ENCODE measurements at regions not wholly inside any gene's neighbourhood (a gene's known extent, or its start where the extent isn't known, plus 50 kb on each side); places are given as distances from the start of the nearest gene placed in this dataset.
"Not testable (repeated sequence)": the region's sequence is repeated elsewhere in the genome, so short reads cannot be mapped to it uniquely, and the experiment has no call there.

DNA sequence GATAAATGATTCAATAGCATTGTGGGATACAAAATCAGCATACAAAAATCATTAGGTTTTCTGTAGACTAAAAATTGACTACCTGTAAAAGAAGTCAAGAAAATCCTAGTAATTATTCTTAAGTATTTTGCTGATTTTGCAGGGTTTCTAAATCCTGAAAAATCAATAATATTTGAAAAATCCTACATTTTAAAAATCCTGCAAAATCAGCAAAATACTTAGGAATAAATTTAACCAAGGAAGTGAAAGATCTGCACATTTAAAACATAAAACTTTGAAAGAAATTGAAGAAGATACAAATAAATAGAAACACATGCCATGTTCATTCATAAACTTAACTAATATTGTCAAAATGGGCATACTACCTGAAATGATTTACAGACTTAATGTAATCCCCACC, 517.7 kb downstream of the RERGL start:
- H3K27ac ChIP-seq (replicated peaks in 1 of 4): no peak overlapping the region
- no peaks in the 10 kb centered on the region for H3K36me3 ChIP-seq
- no peaks in the 10 kb centered on the region for H3K4me1 ChIP-seq
- DNase-seq (ENCODE audit: extremely low spot score): no peak
- H3K4me3 ChIP-seq: no peak overlapping the region
- TF ChIP-seq, protein P1, sequence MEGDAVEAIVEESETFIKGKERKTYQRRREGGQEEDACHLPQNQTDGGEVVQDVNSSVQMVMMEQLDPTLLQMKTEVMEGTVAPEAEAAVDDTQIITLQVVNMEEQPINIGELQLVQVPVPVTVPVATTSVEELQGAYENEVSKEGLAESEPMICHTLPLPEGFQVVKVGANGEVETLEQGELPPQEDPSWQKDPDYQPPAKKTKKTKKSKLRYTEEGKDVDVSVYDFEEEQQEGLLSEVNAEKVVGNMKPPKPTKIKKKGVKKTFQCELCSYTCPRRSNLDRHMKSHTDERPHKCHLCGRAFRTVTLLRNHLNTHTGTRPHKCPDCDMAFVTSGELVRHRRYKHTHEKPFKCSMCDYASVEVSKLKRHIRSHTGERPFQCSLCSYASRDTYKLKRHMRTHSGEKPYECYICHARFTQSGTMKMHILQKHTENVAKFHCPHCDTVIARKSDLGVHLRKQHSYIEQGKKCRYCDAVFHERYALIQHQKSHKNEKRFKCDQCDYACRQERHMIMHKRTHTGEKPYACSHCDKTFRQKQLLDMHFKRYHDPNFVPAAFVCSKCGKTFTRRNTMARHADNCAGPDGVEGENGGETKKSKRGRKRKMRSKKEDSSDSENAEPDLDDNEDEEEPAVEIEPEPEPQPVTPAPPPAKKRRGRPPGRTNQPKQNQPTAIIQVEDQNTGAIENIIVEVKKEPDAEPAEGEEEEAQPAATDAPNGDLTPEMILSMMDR (IDR thresholded peaks at IDR 0.05): no peak
- no peak for TF ChIP-seq EP300 (IDR thresholded peaks at IDR 0.05)
- no peak for TF ChIP-seq POLR2A (IDR thresholded peaks at IDR 0.05; ENCODE audit: low read depth)
- TF ChIP-seq POLR2AphosphoS5 (IDR thresholded peaks at IDR 0.05): no peak
- intact Hi-C loops (cut with DNase I): no loop called here
- no peaks in the 10 kb centered on the region for H3K9me3 ChIP-seq
- H3K27me3 ChIP-seq: no peaks in the 10 kb centered on the region

DNA sequence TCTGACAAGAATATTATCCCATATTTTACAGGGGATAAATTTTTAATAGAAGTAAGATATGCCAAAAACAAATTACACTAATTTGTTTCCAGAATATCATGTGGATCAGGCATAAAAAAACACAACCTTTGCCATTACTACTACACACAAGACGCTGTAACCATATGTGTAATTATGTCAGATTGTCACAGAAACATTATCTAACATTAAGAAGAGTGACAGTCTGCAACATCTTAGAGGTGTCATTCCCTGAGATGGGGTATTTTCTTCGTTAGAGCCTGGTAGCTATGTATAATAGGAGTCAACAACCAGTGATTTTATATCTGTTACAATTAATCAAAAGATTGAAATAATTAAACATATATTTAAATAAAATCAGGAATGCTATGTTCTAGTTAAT, 518.9 kb downstream of the RERGL start:
- WGBS: 63% methylated on average over 2 of the region's 2 CpGs
- H3K27ac ChIP-seq (replicated peaks in 1 of 4): no peak overlapping the region
- H3K9me3 ChIP-seq: no peaks in the 10 kb centered on the region
- TF ChIP-seq, protein P1 (IDR thresholded peaks at IDR 0.05): no peak
- TF ChIP-seq POLR2AphosphoS5 (IDR thresholded peaks at IDR 0.05): no peak
- no peak for TF ChIP-seq EP300 (IDR thresholded peaks at IDR 0.05)
- TF ChIP-seq POLR2A (IDR thresholded peaks at IDR 0.05; ENCODE audit: low read depth): no peak
- intact Hi-C loops (cut with DNase I): no loop called here
- DNase-seq (ENCODE audit: extremely low spot score): no peak
- H3K4me1 ChIP-seq: no peaks in the 10 kb centered on the region
- no peak overlapping the region for H3K4me3 ChIP-seq
- H3K27me3 ChIP-seq: no peaks in the 10 kb centered on the region
- no peaks in the 10 kb centered on the region for H3K36me3 ChIP-seq

DNA sequence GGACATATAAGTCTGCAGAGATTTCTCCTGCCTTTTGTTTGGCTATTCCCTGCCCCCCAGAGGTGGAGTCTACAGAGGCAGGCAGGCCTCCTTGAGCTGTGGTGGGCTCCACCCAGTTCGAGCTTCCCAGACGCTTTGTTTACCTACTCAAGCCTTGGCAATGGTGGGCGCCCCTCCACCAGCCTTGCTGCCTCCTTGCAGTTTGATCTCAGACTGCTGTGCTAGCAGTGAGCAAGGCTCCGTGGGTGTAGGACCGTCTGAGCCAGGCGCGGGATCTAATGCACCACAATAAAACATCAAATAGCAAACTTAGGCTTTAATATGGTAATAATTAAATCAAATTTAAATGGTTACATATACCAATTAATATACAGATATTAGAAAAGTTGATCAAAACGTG, 525.4 kb downstream of the RERGL start:
- H3K9me3 ChIP-seq; H3K4me3 ChIP-seq; H3K4me1 ChIP-seq; intact Hi-C loops (cut with DNase I); H3K36me3 ChIP-seq; DNase-seq (ENCODE audit: extremely low spot score); H3K27ac ChIP-seq (replicated peaks in 1 of 4); H3K27me3 ChIP-seq: not testable (repeated sequence)
- 84% methylated on average over 8 of the region's 8 CpGs for WGBS

DNA sequence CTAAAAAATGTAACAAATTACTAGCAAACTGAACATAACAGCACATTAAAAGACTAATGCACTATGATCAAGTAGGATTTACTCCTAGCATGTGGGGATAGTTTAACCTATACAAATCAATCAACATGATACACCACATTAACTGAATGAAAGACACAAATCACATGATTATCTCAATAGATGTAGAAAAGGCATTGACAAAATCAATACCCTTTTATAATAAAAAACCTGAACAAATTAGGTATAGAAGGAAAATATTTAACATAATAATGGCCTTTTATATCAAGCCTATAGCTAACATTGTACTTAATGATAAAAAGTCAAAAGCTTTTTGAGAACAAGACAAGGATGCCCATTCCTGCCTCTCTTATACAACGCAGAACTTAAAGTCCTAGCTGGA, 540.0 kb downstream of the RERGL start:
- Histone ChIP-seq H3K4me3 (no peak overlapping the region), H3K27ac (replicated peaks in 1 of 4) (no peak overlapping the region), H3K4me1 (no peaks in the 10 kb centered on the region), H3K36me3 (no peaks in the 10 kb centered on the region), H3K27me3 (no peaks in the 10 kb centered on the region), H3K9me3 (peaks cover 0 to 18% (median 5%) of the 10 kb centered on the region in 4 donors)
- DNase-seq (ENCODE audit: extremely low spot score): no peak
- intact Hi-C loops (cut with DNase I): no loop called here
- 94% methylated on average over 1 of the region's 1 CpG for WGBS
- no peak for TF ChIP-seq EP300 (IDR thresholded peaks at IDR 0.05)
- TF ChIP-seq, protein P1 (IDR thresholded peaks at IDR 0.05): no peak
- no peak for TF ChIP-seq POLR2A (IDR thresholded peaks at IDR 0.05; ENCODE audit: low read depth)
- TF ChIP-seq POLR2AphosphoS5 (IDR thresholded peaks at IDR 0.05): no peak

DNA sequence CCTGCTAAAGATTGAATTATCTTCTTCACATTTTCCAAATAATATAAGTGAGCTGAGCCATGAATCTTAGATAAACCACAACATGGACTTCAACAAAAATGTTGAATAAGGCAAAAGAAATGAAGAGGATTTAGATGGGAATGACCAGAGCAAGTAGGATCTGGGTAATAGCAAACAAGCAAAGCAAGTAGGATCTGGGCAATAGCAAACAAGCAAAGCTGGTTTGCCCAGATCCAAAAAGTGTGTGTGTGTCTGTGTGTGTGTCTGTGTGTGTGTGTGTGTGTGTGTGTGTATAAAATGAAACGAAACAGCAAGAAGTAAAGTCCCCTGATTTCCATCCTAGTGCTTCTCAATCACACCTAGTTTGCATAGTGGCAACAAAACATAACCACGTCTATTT, 549.1 kb downstream of the RERGL start:
- Histone ChIP-seq H3K27ac (replicated peaks in 1 of 4) (no peak overlapping the region), H3K4me1 (no peaks in the 10 kb centered on the region), H3K36me3 (no peaks in the 10 kb centered on the region), H3K9me3 (peaks cover 0 to 17% (median 6%) of the 10 kb centered on the region in 4 donors), H3K4me3 (no peak overlapping the region), H3K27me3 (no peaks in the 10 kb centered on the region)
- intact Hi-C loops (cut with DNase I): no loop called here
- DNase-seq (ENCODE audit: extremely low spot score): no peak
- TF ChIP-seq POLR2AphosphoS5 (IDR thresholded peaks at IDR 0.05): no peak
- TF ChIP-seq POLR2A (IDR thresholded peaks at IDR 0.05; ENCODE audit: low read depth): no peak
- TF ChIP-seq EP300 (IDR thresholded peaks at IDR 0.05): no peak
- TF ChIP-seq, protein P1 (IDR thresholded peaks at IDR 0.05): no peak
- WGBS: 79% methylated on average over 2 of the region's 2 CpGs
